ENCODE measurements at regions not wholly inside any gene's neighbourhood (a gene's known extent, or its start where the extent isn't known, plus 50 kb on each side); places are given as distances from the start of the nearest gene placed in this dataset.
A peak's percentile ranks its signal among the peaks of the same experiment; 100 is the strongest.
"Not testable (repeated sequence)": the region's sequence is repeated elsewhere in the genome, so short reads cannot be mapped to it uniquely, and the experiment has no call there.

- no peak for DNase-seq
Measured at GRCh38 chr14:30387871-30388270, 171.1 kb upstream of the G2E3 start.

- no peak for DNase-seq
Measured at GRCh38 chr14:30389134-30389876, 169.7 kb upstream of the G2E3 start.

GRCh38 chr14:30389877-30390385 is 169.0 kb upstream of the G2E3 start:
- no peak for DNase-seq

- no peak for DNase-seq
Measured at GRCh38 chr14:30395065-30395464, 163.9 kb upstream of the G2E3 start.

- no peak for DNase-seq
Measured at GRCh38 chr14:30402846-30403245, 156.1 kb upstream of the G2E3 start.

- no peak for DNase-seq
Measured at GRCh38 chr14:30403791-30404190, 155.2 kb upstream of the G2E3 start.

- not testable (repeated sequence) for DNase-seq
Measured at GRCh38 chr14:30409508-30410015, 149.4 kb upstream of the G2E3 start.

- no peak for DNase-seq
Measured at GRCh38 chr14:30410986-30411385, 148.0 kb upstream of the G2E3 start.

GRCh38 chr14:30413184-30413583 is 145.8 kb upstream of the G2E3 start:
- DNase-seq: not testable (repeated sequence)

- no peak for DNase-seq
Measured at GRCh38 chr14:30417121-30417520, 141.8 kb upstream of the G2E3 start.

- DNase-seq: no peak
Measured at GRCh38 chr14:30417999-30418398, 141.0 kb upstream of the G2E3 start.

- DNase-seq: no peak
Measured at GRCh38 chr14:30419037-30419436, 139.9 kb upstream of the G2E3 start.

- no peak for DNase-seq
Measured at GRCh38 chr14:30420515-30420914, 138.4 kb upstream of the G2E3 start.

- DNase-seq: no peak
Measured at GRCh38 chr14:30426463-30426862, 132.5 kb upstream of the G2E3 start.

- no peak for DNase-seq
Measured at GRCh38 chr14:30427401-30427800, 131.6 kb upstream of the G2E3 start.

GRCh38 chr14:30427846-30428245 is 131.1 kb upstream of the G2E3 start:
- DNase-seq: no peak

GRCh38 chr14:30431552-30431951 is 127.4 kb upstream of the G2E3 start:
- DNase-seq: no peak

- DNase-seq: no peak
Measured at GRCh38 chr14:30440961-30441360, 118.0 kb upstream of the G2E3 start.

- DNase-seq: peak; percentile 16
Measured at GRCh38 chr14:30443368-30444007, 115.5 kb upstream of the G2E3 start.

GRCh38 chr14:30444451-30444850 is 114.5 kb upstream of the G2E3 start:
- no peak for DNase-seq

GRCh38 chr14:30445011-30445793 is 113.8 kb upstream of the G2E3 start:
- DNase-seq: no peak

- no peak for DNase-seq
Measured at GRCh38 chr14:30445852-30446251, 113.1 kb upstream of the G2E3 start.
